ENCODE measurements at regions not wholly inside any gene's neighbourhood (a gene's known extent, or its start where the extent isn't known, plus 50 kb on each side); places are given as distances from the start of the nearest gene placed in this dataset.

DNA sequence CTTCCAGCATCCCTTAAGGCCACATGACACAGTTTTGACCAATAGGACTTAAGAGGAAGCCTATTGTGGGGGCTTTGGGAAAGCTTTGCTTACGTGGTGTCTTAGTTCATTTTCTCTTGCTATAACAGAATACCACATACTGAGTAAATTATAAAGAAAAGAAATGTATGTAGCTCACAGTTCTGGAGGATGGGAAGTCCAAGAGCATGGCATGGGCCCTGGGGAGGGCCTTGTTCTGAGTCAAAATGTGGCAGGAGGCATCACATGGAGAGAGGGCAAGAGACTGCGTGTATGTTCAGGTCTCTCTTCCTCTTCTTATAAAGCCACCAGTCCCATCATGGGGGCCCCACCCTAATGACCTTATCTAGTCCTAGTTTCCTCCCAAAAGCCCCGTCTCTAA, 68.6 kb upstream of the CPEB4 start:
- TF ChIP-seq, protein P1, sequence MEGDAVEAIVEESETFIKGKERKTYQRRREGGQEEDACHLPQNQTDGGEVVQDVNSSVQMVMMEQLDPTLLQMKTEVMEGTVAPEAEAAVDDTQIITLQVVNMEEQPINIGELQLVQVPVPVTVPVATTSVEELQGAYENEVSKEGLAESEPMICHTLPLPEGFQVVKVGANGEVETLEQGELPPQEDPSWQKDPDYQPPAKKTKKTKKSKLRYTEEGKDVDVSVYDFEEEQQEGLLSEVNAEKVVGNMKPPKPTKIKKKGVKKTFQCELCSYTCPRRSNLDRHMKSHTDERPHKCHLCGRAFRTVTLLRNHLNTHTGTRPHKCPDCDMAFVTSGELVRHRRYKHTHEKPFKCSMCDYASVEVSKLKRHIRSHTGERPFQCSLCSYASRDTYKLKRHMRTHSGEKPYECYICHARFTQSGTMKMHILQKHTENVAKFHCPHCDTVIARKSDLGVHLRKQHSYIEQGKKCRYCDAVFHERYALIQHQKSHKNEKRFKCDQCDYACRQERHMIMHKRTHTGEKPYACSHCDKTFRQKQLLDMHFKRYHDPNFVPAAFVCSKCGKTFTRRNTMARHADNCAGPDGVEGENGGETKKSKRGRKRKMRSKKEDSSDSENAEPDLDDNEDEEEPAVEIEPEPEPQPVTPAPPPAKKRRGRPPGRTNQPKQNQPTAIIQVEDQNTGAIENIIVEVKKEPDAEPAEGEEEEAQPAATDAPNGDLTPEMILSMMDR (IDR thresholded peaks at IDR 0.05) = no peak
- no peak for TF ChIP-seq POLR2A (IDR thresholded peaks at IDR 0.05)
- TF ChIP-seq POLR2AphosphoS5 (IDR thresholded peaks at IDR 0.05) = no peak
